ENCODE measurements at regions not wholly inside any gene's neighbourhood (a gene's known extent, or its start where the extent isn't known, plus 50 kb on each side); places are given as distances from the start of the nearest gene placed in this dataset.
A peak's percentile ranks its signal among the peaks of the same experiment; 100 is the strongest.

- Histone ChIP-seq H3K9me1 (ENCODE audit: control insufficient read depth, insufficient read depth, low read length) (no peaks in the 10 kb centered on the region), H3K4me1 (replicated peaks in 1 of 2; ENCODE audit: control insufficient read depth in 2 of 2, insufficient read depth in 2 of 2, low read length in 2 of 2) (peaks cover 19 to 21% of the 10 kb centered on the region in 2 experiments), H3K9me3 (replicated peaks; ENCODE audit: control insufficient read depth, insufficient read depth, low read depth, low read length) (0 out of 2 replicates have a peak, but pooled peaks cover 3% of the 10 kb centered on the region), H3K27ac (ENCODE audit: extremely low read depth, low read depth, low read length) (no peak overlapping the region), H3K4me2 (ENCODE audit: insufficient read depth, low read length) (no peak overlapping the region), H2AFZ (ENCODE audit: low read depth, low read length) (no peak overlapping the region), H3K9ac (ENCODE audit: insufficient read depth in 1 of 2, low read depth in 2 of 2, low read length in 2 of 2) (no peak overlapping the region), H3K36me3 (ENCODE audit: control insufficient read depth, insufficient read depth, low read length) (no peaks in the 10 kb centered on the region), H3K79me2 (ENCODE audit: control insufficient read depth, insufficient read depth, low read length) (no peaks in the 10 kb centered on the region), H4K20me1 (replicated peaks; ENCODE audit: control insufficient read depth, insufficient read depth, low read length) (no peaks in the 10 kb centered on the region), H3K27me3 (ENCODE audit: control insufficient read depth in 2 of 2, insufficient read depth in 2 of 2, low read length in 2 of 2) (no peaks in the 10 kb centered on the region), H3K4me3 (no peak overlapping the region)
- ATAC-seq (no peak), FAIRE-seq (no peak), DNase-seq (ENCODE audit: extremely low read depth in 1 of 4, low spot score in 3 of 4) (no peak)
- 50% methylated on average over 2 of the region's 3 CpGs for WGBS (ENCODE audit: insufficient coverage, low coverage, missing lambda C conversion rate)
- no TSS peak for BruUV-seq (replicated peaks)
- POLR2A ChIA-PET: interaction anchor here (0.6 to 1.1 kb wide), 5 partner anchors 9 to 608 kb away, joined by 3 to 4 read pairs (median 3); no protein-coding TSS in a partner anchor
- CTCF ChIA-PET (ENCODE audit: low intra/inter-chr PET ratio): no interaction called here
- in situ Hi-C loops (cut with MboI) (no loop called here), intact Hi-C loops (cut with micrococcal nuclease) (loop anchor here (5.0 kb wide), 1 partner anchor 48 kb away; no protein-coding TSS in a partner anchor)
- TF ChIP-seq ZBTB11 (CRISPR knock-in tag; IDR thresholded peaks at IDR 0.05) (no peak), TGIF2 (CRISPR knock-in tag; IDR thresholded peaks at IDR 0.05) (no peak), FOXJ2 (tag; IDR thresholded peaks at IDR 0.05) (no peak), HDAC1 (IDR thresholded peaks at IDR 0.05) (no peak), ZNF24 (IDR thresholded peaks at IDR 0.05) (no peak), CBX2 (IDR thresholded peaks at IDR 0.05; ENCODE audit: insufficient read depth, low read length, poor library complexity, severe bottlenecking) (no peak), PURB (CRISPR knock-in tag; IDR thresholded peaks at IDR 0.05; ENCODE audit: low read depth) (no peak), RAD21 (CRISPR knock-in tag; conservative IDR thresholded peaks at IDR 0.05 in 1 of 2, IDR thresholded peaks at IDR 0.05 in 1 of 2) (0 out of 4 replicates have a peak, but pooled peaks of 1 of the 2 experiments have one; percentile 1), ZNF766 (CRISPR knock-in tag; conservative IDR thresholded peaks at IDR 0.05) (no peak), ATF6 (CRISPR knock-in tag; IDR thresholded peaks at IDR 0.05) (no peak), ZNF586 (CRISPR knock-in tag; conservative IDR thresholded peaks at IDR 0.05) (no peak), SMARCC2 (IDR thresholded peaks at IDR 0.05; ENCODE audit: low read depth) (no peak)
- TF ChIP-seq, protein P1, sequence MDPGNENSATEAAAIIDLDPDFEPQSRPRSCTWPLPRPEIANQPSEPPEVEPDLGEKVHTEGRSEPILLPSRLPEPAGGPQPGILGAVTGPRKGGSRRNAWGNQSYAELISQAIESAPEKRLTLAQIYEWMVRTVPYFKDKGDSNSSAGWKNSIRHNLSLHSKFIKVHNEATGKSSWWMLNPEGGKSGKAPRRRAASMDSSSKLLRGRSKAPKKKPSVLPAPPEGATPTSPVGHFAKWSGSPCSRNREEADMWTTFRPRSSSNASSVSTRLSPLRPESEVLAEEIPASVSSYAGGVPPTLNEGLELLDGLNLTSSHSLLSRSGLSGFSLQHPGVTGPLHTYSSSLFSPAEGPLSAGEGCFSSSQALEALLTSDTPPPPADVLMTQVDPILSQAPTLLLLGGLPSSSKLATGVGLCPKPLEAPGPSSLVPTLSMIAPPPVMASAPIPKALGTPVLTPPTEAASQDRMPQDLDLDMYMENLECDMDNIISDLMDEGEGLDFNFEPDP (CRISPR knock-in tag; IDR thresholded peaks at IDR 0.05): no peak
- TF ChIP-seq, protein P2, sequence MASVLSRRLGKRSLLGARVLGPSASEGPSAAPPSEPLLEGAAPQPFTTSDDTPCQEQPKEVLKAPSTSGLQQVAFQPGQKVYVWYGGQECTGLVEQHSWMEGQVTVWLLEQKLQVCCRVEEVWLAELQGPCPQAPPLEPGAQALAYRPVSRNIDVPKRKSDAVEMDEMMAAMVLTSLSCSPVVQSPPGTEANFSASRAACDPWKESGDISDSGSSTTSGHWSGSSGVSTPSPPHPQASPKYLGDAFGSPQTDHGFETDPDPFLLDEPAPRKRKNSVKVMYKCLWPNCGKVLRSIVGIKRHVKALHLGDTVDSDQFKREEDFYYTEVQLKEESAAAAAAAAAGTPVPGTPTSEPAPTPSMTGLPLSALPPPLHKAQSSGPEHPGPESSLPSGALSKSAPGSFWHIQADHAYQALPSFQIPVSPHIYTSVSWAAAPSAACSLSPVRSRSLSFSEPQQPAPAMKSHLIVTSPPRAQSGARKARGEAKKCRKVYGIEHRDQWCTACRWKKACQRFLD (CRISPR knock-in tag; IDR thresholded peaks at IDR 0.05): 0 out of 2 replicates have a peak, but pooled peaks have one; percentile 60
Observed at GRCh38 chr6:44005507-44005903, 121.7 kb downstream of the MRPL14 start.

All from K562 (cell line).